K562 (cell line): ENCODE measurements at regions not wholly inside any gene's neighbourhood (a gene's known extent, or its start where the extent isn't known, plus 50 kb on each side); places are given as distances from the start of the nearest gene placed in this dataset.

Source experiments
- ATAC-seq: fragments of 200-7000 bp; cut with Tn5 transposase; 3 replicates; pipeline ENCODE4 v1.9.1; 2020; ENCODE audit warnings: moderate library complexity
- BruUV-seq: library from RNA; stranded (reverse); fragments of 400-500 nt; replicated peaks from 2 replicates; lab custom pipeline; 2021; lab: Mats Ljungman, UMichigan
- CTCF ChIA-PET: fragments of 300-600 bp; formaldehyde crosslinking; extraction: SDS; loops from one replicate; lab custom pipeline; 2021; ENCODE audit warnings: low intra/inter-chr PET ratio; lab: Yijun Ruan, JAX
- POLR2A ChIA-PET: fragments of 300-600, 350-650 bp; sonication (Branson Sonifier 250); formaldehyde crosslinking; extraction: SDS; loops from one replicate; lab custom pipeline; 2021; ENCODE audit warnings: antibody characterized with exemption, inconsistent platforms; lab: Yijun Ruan, JAX
- DNase-seq, 4 experiments: peaks; one replicate each; pipeline versions ENCODE4 v3.0.0 to v3.0.0-alpha.2; 2011 to 2018; ENCODE audit warnings: low spot score in 3 of 4, mixed read lengths in 3 of 4; ENCODE audit errors: extremely low read depth in 1 of 4
- FAIRE-seq: peaks from 2 replicates; lab custom pipeline; 2011; peaks lifted over from hg19 to GRCh38; lab: Jason Lieb, UNC
- H2AFZ ChIP-seq: 2 replicates; pipeline ENCODE4 v1.6.0; 2011; ENCODE audit warnings: low read depth, low read length, control low read depth, inconsistent platforms
- H3K27ac ChIP-seq: fragments of 200-600 bp; 3 replicates; pipeline ENCODE4 v1.8.0; 2011; ENCODE audit warnings: low read depth, mild to moderate bottlenecking, control low read depth, inconsistent platforms, low read length, moderate library complexity, mixed read lengths; ENCODE audit errors: extremely low read depth
- H3K27me3 ChIP-seq, 2 experiments: fragments of 300-600 bp in 1 of 2; 2 replicates in 1 of 2; 3 replicates in 1 of 2; pipeline versions ENCODE4 v1.6.0 to v1.8.0; 2011; ENCODE audit warnings: inconsistent platforms in 2 of 2, low read length in 2 of 2, mild to moderate bottlenecking in 1 of 2, mixed read lengths in 1 of 2, moderate library complexity in 1 of 2; ENCODE audit not compliant: control insufficient read depth in 2 of 2, insufficient read depth in 2 of 2
- H3K36me3 ChIP-seq: fragments of 300-600 bp; 3 replicates; pipeline ENCODE4 v1.8.0; 2011; ENCODE audit warnings: mild to moderate bottlenecking, low read length, inconsistent platforms; ENCODE audit not compliant: control insufficient read depth, insufficient read depth
- H3K4me1 ChIP-seq, 2 experiments: fragments of 200-600 bp in 1 of 2; replicated peaks in 1 of 2; 2 replicates in 1 of 2; 3 replicates in 1 of 2; pipeline versions ENCODE4 v1.5.1 to v1.8.0; 2011; ENCODE audit warnings: inconsistent platforms in 2 of 2, low read length in 2 of 2, mild to moderate bottlenecking in 1 of 2, mixed read lengths in 1 of 2, moderate library complexity in 1 of 2; ENCODE audit not compliant: control insufficient read depth in 2 of 2, insufficient read depth in 2 of 2
- H3K4me2 ChIP-seq: 2 replicates; pipeline ENCODE4 v1.6.1; 2011; ENCODE audit warnings: low read length, control low read depth, inconsistent platforms, mixed read lengths; ENCODE audit not compliant: insufficient read depth
- H3K4me3 ChIP-seq: fragments of 200-600 bp; sonication (generic), shearing (Covaris generic); 2 replicates; pipeline ENCODE4 v1.5.1; 2016; ENCODE audit warnings: control low read depth, inconsistent platforms
- H3K79me2 ChIP-seq: fragments of 200-600 bp; 3 replicates; pipeline ENCODE4 v1.8.0; 2011; ENCODE audit warnings: low read length, inconsistent platforms; ENCODE audit not compliant: control insufficient read depth, insufficient read depth
- H3K9ac ChIP-seq, 2 experiments: 2 replicates each; pipeline versions ENCODE4 v1.6.0 to v1.6.1; 2011; ENCODE audit warnings: low read depth in 2 of 2, low read length in 2 of 2, control low read depth in 1 of 2, inconsistent platforms in 1 of 2, mild to moderate bottlenecking in 1 of 2, mixed read lengths in 1 of 2; ENCODE audit not compliant: insufficient read depth in 1 of 2
- H3K9me1 ChIP-seq: one replicate; pipeline ENCODE4 v1.6.0; 2011; ENCODE audit warnings: inconsistent platforms, mild to moderate bottlenecking, low read length, moderate library complexity; ENCODE audit not compliant: control insufficient read depth, insufficient read depth
- H3K9me3 ChIP-seq: replicated peaks from 2 replicates; pipeline ENCODE4 v1.5.1; 2011; ENCODE audit warnings: low read depth, low read length, inconsistent platforms; ENCODE audit not compliant: control insufficient read depth, insufficient read depth
- H4K20me1 ChIP-seq: replicated peaks from 2 replicates; pipeline ENCODE4 v1.6.1; 2011; ENCODE audit warnings: low read length, inconsistent platforms, mixed read lengths; ENCODE audit not compliant: control insufficient read depth, insufficient read depth
- CTBP1 ChIP-seq: fragments of 450-650 bp; IDR thresholded peaks from 2 replicates; pipeline ENCODE4 v1.6.1; 2016; ENCODE audit warnings: borderline replicate concordance
- EWSR1 ChIP-seq: fragments of 450-650 bp; IDR thresholded peaks from 2 replicates; pipeline ENCODE4 v1.6.1; 2018; ENCODE audit warnings: borderline replicate concordance, mild to moderate bottlenecking, low read depth, moderate library complexity; ENCODE audit not compliant: partially characterized antibody
- HIVEP1 ChIP-seq: fragments of 250-450 bp; sonication (Bioruptor Pico); IDR thresholded peaks from 2 replicates; pipeline ENCODE4 v1.4.0; 2020; ENCODE audit warnings: mild to moderate bottlenecking
- HNRNPLL ChIP-seq: fragments of 200-400 bp; formaldehyde crosslinking; IDR thresholded peaks from 2 replicates; pipeline ENCODE4 v1.6.1; 2017; ENCODE audit warnings: low read length, low read depth, mild to moderate bottlenecking; ENCODE audit not compliant: poor library complexity, severe bottlenecking
- ILK ChIP-seq: fragments of 450-650 bp; IDR thresholded peaks from 2 replicates; pipeline ENCODE4 v1.6.1; 2016; ENCODE audit warnings: missing genetic modification characterization, low read depth, mild to moderate bottlenecking, missing compliant biosample characterization, moderate library complexity, borderline replicate concordance
- PCBP1 ChIP-seq: fragments of 200-400 bp; formaldehyde crosslinking; IDR thresholded peaks from 2 replicates; pipeline ENCODE4 v1.6.1; 2018; ENCODE audit warnings: mild to moderate bottlenecking, low read depth, low read length; ENCODE audit not compliant: poor library complexity, severe bottlenecking
- ZBED1 ChIP-seq: IDR thresholded peaks from 2 replicates; pipeline ENCODE4 v1.6.1; 2014
- ZNF146 ChIP-seq: IDR thresholded peaks from one replicate; pipeline ENCODE4 v1.6.1; 2018; ENCODE audit warnings: missing compliant biosample characterization; ENCODE audit not compliant: unreplicated experiment
- WGBS: fragments of 100-300 bp; shearing (Covaris generic); methylation state at CpG from one replicate; pipeline ENCODE4 v1.1.6; 2016; ENCODE audit warnings: low coverage, mixed read lengths; ENCODE audit not compliant: insufficient coverage; ENCODE audit errors: missing lambda C conversion rate; 5-methylcytosine and 5-hydroxymethylcytosine counted together
- in situ Hi-C: fragments of 300-500 bp; cut with MboI; formaldehyde crosslinking; loops from 4 replicates; pipeline ENCODE4 v1.15.0; 2018; ENCODE audit warnings: inconsistent platforms, mixed read lengths
- intact Hi-C: fragments of 100-400 bp; cut with micrococcal nuclease; formaldehyde crosslinking; loops from 2 replicates; pipeline ENCODE4 v1.14.2; 2022
- TF ChIP-seq, protein P1 (sequence below), 2 experiments: IDR thresholded peaks; 2 replicates each; pipeline ENCODE4 v1.6.1; 2012; ENCODE audit warnings: improper control_type of control experiment in 2 of 2, low read depth in 2 of 2, low read length in 2 of 2, borderline replicate concordance in 1 of 2
- TF ChIP-seq, protein P2 (sequence below): fragments of 450-650 bp; formaldehyde crosslinking; IDR thresholded peaks from 2 replicates; pipeline ENCODE4 v1.4.0; 2022; ENCODE audit warnings: missing genetic modification characterization
- TF ChIP-seq, protein P3 (sequence below), 2 experiments: fragments of 250-450 bp in 1 of 2; fragments of 450-650 bp in 1 of 2; sonication (Bioruptor Pico) in 1 of 2; IDR thresholded peaks; 2 replicates each; pipeline versions ENCODE4 v1.6.1 to v1.8.0; 2016 to 2021; ENCODE audit warnings: mild to moderate bottlenecking in 2 of 2, moderate library complexity in 2 of 2, missing compliant biosample characterization in 1 of 2, missing genetic modification characterization in 1 of 2

DNA sequence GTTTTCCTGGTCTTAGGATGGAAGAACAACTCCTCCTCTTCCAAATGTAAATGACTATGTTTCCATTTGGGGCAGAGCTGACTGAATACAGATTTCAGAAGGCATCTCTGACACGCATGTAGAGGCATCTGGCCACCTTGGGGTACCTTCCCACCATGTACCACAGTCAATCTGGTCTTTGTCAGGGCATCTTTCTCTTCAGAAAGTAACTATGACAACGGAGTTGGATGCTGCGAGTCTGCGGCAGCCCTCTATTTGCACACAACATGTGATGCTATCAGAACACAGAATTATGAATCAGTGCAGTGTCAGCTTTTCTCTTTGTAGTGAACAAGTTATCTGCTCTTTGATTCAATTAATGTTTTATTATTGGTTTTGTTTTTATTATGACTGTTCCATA, 94.7 kb downstream of the TSEN15 start (continued):
- TF ChIP-seq, protein P1, sequence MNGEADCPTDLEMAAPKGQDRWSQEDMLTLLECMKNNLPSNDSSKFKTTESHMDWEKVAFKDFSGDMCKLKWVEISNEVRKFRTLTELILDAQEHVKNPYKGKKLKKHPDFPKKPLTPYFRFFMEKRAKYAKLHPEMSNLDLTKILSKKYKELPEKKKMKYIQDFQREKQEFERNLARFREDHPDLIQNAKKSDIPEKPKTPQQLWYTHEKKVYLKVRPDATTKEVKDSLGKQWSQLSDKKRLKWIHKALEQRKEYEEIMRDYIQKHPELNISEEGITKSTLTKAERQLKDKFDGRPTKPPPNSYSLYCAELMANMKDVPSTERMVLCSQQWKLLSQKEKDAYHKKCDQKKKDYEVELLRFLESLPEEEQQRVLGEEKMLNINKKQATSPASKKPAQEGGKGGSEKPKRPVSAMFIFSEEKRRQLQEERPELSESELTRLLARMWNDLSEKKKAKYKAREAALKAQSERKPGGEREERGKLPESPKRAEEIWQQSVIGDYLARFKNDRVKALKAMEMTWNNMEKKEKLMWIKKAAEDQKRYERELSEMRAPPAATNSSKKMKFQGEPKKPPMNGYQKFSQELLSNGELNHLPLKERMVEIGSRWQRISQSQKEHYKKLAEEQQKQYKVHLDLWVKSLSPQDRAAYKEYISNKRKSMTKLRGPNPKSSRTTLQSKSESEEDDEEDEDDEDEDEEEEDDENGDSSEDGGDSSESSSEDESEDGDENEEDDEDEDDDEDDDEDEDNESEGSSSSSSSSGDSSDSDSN (IDR thresholded peaks at IDR 0.05; ENCODE audit: borderline replicate concordance in 1 of 2, low read depth in 2 of 2, low read length in 2 of 2): no peak
- TF ChIP-seq CTBP1: 0 out of 2 replicates have a peak, but pooled peaks have one; percentile 15

DNA sequence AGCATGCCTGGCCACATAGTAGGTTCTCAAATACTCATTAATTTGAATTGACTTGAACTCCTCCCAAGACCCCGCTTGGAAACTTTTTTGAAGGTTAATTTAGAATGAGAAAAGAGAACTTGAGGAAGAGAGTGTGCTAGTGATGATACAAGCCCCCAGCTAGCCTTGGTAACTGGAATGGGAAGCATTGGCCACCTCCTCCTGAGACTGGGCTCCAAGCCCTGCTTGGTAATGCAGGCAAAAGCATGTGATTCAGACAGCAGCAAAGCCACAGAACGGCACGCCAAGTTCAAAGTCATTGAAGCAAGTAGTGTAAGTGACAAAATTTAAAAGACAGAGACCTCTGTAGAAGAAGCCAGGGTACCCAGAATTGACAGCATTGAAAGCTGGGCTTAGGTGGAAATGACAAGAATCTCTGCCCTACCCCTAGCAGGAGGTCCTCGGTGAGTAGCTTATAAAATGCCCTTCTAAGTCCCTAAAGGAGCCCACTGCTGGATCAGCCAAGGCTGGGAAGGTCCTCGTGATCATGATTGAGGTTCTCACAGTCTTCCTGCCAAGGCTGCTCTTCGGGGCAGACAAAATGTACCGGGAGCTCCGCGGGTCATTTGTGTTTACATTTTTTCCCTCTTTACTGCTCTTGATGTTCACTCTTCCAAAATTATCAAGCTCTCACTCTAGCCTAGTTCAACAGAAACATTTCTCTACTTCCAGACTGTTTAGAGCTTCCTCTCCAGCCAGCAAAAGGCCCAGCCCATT, 99.4 kb downstream of the TSEN15 start:
- Histone ChIP-seq H3K9ac (no peak overlapping the region), H3K79me2 (no peaks in the 10 kb centered on the region), H3K4me3 (no peak overlapping the region), H3K27ac (no peak overlapping the region), H3K36me3 (no peaks in the 10 kb centered on the region), H2AFZ (no peak overlapping the region), H3K9me1 (no peaks in the 10 kb centered on the region), H3K9me3 (no peaks in the 10 kb centered on the region), H3K4me2 (no peak overlapping the region), H4K20me1 (no peaks in the 10 kb centered on the region), H3K4me1 (no peaks in the 10 kb centered on the region), H3K27me3 (peaks cover 12 to 35% of the 10 kb centered on the region in 2 experiments)
- ChIA-PET CTCF (no interaction called here), POLR2A (no interaction called here)
- DNase-seq (no peak), ATAC-seq (no peak), FAIRE-seq (no peak)
- 1% methylated on average over 9 of the region's 9 CpGs for WGBS
- intact Hi-C loops: no loop called here
- no TSS peak for BruUV-seq
- in situ Hi-C loops: no loop called here
- TF ChIP-seq HIVEP1 (CRISPR knock-in tag): no peak
- TF ChIP-seq EWSR1: no peak
- TF ChIP-seq ZNF146 (CRISPR knock-in tag): no peak
- TF ChIP-seq ZBED1: no peak
- TF ChIP-seq PCBP1: no peak
- no peak for TF ChIP-seq ILK (tag)
- TF ChIP-seq, protein P2, sequence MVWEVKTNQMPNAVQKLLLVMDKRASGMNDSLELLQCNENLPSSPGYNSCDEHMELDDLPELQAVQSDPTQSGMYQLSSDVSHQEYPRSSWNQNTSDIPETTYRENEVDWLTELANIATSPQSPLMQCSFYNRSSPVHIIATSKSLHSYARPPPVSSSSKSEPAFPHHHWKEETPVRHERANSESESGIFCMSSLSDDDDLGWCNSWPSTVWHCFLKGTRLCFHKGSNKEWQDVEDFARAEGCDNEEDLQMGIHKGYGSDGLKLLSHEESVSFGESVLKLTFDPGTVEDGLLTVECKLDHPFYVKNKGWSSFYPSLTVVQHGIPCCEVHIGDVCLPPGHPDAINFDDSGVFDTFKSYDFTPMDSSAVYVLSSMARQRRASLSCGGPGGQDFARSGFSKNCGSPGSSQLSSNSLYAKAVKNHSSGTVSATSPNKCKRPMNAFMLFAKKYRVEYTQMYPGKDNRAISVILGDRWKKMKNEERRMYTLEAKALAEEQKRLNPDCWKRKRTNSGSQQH (CRISPR knock-in tag): no peak
- TF ChIP-seq HNRNPLL: no peak
- TF ChIP-seq, protein P3, sequence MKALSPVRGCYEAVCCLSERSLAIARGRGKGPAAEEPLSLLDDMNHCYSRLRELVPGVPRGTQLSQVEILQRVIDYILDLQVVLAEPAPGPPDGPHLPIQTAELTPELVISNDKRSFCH (CRISPR knock-in tag; IDR thresholded peaks at IDR 0.05): no peak
- TF ChIP-seq, protein P3 (tag; IDR thresholded peaks at IDR 0.05): no peak
